Amygdala (tissue), 56 donors: ENCODE measurements at regions not wholly inside any gene's neighbourhood (a gene's known extent, or its start where the extent isn't known, plus 50 kb on each side); places are given as distances from the start of the nearest gene placed in this dataset.
"Not testable (repeated sequence)": the region's sequence is repeated elsewhere in the genome, so short reads cannot be mapped to it uniquely, and the experiment has no call there.

Experiments used
- DNase-seq, 56 donors: peaks; one replicate each; lab custom pipeline; 2025; lab: John Stamatoyannopoulos, UW

DNA sequence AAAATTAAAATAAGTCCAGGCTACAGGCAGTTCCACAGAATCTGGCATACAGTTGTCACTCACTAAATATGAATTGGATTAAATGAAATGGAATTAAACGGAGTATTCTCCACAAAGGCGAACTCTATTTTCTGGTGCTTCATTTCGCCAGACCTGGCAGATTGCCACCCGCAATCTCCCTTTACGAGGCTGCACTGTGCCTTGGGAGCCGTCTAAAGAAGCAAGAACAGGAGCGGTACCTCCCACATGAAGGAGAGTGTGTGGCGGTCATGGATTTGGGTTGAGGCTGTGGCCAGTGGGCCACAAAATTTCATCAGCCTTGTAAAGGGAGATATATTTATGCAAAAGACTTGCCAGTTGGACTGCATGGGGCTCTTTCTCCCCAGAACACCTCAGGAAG lies 151.0 kb downstream of the OSR1 start:
- no peak for DNase-seq

DNA sequence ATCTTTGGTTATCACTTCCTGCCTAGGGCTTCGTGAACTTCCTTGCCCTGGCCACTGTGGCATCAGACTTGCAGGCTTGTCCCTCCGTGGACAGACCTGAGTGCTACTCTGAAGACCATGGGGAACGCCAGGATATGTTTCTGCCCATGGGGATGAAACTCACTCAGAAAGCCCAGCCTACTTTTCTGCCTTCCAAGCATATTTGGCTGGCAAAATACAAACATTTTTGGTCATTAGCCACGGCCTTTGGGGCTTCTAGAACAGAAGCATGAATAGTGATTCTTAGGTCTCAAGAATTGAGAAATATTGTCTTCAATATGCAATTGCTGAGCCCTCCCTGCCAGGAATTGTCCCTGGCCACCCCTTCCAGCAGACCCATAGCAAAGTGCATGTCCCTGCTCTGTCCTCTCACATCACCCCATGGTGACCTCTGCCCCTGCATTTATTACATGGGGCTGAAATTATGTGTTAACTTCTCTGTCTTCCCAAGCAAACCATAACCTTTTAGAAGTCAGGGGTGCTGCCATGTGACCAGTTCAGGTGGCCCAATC lies 152.4 kb downstream of the OSR1 start:
- DNase-seq, result no peak

DNA sequence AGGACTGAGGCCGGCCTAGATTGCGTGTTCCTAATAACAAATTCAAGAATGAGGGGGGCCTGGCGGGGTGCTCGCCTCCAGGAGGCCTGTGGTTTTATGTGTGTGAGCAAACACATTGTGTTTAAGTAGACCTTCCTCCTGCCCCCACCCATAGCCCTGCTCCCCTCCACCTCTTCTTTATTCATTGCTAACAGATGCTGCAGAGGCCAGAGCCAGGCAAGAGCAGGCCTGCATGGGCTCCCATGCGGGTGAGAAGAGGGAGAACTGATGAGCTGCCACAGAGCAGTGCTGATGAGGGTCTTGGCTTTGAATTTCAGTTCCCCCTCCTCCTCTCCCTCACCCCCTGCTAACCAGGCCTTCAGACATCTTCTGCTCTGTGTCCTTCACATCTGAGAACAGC lies 154.6 kb downstream of the OSR1 start:
- no peak for DNase-seq

DNA sequence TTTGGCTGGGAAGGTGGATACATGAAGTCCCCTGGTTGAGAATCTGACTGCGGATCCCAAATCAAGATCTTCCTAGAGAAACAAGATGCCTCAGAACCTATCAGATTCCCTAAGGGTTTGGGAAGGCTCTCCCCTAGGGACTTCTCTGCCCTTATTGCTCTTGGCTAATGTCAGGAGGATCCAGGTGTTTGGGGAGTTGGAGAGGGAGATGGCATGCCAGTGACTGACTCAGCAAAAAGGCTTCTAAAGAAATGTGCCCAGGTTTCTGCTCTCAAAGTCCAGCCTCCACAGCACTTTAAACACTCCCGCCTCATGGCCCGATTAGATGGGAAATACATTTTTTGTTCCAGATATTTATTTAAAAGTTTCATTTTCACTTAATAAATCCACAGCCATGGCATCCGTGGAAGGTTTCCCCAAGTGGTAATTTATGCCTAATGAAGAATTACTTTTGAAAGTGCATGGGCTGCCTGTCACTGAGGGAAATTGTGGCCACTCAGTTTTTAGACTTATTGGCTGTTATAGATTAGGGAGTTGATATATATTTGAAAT lies 156.4 kb downstream of the OSR1 start:
- DNase-seq, result no peak

DNA sequence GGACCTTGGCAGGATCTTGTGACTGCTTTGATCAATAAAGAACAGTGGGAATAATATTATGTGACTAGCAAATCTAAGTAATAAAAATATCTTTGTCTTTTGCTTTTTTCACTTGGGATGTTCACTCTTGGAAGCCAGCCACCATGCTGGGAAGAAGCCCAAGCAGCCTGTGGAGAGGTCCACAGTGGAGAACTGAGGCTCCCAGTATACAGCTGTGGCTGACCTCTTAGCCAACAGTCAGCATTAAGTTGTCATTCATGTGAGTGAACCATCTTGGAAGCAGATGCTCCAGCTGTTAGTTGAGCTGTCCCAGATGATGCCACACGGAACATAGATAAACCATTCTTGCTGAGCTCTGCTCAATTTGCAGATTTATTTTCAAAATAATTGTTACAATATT lies 160.0 kb downstream of the OSR1 start:
- DNase-seq, result peak in 7 of 56 donors; percentile 4 to 29 (median 12)

DNA sequence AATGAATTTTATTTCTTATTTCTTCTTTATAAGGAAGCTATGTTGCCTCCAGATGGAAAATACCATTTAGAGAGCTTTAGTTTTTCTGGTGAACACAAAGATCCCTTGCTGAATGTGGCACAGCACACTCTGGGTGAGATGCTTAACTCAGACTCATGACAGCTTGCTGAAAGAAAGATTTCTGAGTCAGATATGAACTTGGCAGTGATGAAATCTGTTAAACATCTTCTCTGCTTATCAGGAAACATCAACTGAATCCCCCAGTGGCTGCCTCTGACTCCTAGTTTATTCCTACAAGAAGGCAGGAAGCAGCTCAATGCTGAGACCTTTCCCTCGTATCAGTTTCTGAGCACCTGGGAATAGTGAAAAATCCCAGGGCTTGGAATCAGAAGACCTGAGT lies 162.8 kb downstream of the OSR1 start:
- no peak for DNase-seq

DNA sequence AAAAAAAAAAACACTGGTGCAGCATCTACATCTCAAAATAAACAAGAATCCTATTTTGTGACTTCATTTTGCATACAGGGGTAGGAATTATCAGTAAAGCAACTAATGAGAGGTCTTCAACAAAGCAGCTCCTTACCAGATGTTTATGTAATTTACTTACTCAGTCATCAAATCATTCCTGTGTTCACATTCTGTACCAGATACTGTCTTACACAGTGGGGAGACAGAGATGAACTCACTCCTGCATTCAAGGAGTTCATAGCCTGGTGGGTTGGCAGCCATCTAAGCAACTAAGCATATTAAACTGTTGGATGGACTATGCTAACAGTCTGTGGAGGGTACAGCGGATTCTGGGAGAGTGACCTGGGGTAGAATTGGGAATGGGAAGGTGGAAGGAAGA lies 169.0 kb downstream of the OSR1 start:
- no peak for DNase-seq

DNA sequence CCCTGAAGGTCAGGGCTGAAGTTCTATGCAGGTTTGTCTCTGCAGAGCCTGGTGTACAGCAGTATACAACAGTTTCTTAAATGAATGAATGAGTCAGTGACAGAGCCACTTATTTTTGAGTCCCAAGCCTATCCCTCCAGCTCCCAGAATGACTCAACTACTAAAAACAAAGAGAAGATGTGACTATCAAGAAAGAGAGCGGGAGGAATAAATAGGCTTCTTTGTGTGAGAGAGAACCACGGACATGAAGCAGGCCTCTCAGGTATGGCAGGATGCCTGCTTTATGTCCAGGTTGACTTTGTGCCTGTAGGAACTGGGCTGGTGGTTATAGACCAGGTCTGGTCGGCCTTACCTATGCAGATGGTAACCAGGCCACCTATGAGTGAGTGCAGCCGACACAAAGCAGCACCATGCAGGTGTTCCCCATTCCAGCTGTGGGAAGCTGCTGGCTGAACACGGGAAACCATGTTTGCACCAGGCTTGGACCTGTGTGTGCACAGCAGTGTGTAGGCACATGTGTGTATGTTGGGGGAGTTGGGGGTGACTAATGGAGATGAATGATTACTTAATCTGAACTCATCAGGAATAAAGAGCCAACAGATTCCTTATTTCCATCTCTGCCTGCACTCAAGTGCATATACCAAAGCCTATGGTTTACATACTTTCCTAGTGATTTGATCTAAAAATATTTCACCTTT lies 171.0 kb downstream of the OSR1 start:
- DNase-seq, result no peak

DNA sequence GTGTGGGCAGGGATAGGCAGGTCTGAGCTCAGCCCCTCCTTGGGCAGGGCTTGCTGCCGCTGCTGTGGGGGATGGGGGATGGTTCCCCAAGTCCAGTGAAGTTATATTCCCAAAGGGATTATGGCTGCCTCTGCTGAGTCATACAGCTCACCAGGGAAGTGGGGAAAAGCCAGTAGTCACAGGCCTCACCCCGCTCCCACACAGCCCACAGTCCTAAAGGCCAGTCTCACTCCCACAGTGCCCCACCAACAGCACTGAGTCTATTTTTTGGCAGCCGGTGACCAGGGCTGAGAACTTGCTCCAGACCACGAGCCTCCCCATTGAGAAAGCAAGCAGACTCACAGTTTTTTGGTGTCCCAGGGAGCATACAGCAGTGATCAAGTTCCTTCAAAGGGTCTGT lies 173.3 kb downstream of the OSR1 start:
- DNase-seq, result no peak

DNA sequence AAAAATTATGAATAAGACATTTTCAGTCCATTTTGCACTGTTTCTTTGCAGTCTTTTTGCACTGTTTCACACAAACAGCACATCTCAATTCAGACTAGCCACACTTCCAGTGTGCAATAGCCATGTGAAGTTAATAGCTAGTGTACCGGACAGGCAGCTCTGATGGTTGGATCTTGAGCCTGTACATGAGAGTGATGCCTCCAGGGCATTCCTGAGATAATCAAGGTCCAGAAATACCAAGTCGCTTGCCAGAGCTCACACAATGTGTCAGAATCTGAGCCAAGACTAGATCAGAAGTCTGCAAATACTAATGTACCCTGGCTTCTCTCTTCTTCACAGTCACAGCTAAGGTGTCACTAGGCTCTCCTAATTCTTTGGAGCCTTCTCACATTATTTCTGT lies 180.2 kb downstream of the OSR1 start:
- no peak for DNase-seq

DNA sequence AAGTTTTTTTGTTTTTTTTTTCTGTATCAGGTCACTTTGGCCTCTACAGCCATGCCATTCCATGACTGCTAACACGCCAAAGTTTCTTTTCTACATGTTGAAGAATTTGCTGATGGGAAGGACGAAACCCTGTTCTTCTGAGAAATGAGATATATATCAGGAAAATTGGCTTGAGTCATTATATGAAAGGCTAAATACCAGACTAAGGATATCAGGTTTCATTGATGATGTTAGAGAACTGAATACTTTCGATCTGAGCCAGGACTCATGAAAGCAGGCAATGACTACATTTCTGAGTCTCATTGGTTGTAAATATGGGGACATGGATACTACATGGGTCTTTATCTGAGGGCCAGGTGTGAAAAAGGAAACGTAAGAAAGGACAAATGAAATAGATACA lies 181.4 kb downstream of the OSR1 start:
- DNase-seq, result no peak

DNA sequence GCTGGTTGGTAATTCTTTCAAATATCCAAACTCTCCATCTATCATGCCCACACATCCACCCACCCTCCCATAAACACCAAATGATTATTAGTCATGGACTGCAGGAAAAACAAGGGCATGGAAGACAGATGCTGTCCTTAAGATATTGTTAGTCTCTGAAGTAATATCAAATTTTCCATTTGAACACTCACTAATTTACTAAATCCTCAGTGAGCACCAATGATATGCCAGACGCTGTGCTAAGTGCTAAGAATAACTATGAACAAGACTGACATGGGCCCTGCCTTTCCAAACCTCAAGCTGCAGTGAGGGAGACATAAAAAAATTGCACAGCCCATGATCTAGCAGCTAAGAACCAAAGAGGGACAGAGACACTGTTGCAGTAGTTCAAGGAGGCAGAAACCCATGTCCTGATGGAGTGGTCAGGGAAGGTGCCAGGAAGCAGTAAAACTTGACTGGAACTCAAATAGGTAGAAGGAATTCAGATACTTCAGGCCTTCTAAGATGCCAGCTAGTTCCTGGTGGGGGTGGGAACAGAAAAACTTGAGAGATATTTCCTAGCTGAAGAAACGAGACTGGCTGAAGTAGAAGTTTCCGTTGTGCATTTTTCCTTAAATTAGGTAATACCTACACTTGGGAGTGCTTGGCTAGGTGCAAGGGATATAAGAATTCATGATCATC lies 182.1 kb downstream of the OSR1 start:
- peak in 1 of 56 donors; percentile 19 for DNase-seq

DNA sequence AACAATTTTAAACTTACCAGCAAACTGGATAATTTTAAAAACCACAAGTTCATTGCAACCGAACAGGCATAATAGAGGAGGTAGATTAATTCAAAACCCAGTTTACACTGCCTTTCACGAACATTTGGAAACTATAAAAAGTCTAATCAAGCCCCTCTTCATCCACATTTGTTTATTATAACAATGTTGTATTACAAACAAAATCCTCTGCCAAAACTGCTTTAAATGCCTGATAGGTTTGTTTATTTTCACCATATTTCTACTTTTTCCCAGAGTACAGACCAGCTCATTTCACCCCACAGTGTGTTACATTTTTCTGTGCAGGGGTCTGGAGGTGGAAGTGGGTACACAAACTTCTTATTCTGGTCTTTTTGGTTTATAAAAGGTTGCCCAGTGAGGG lies 184.2 kb downstream of the OSR1 start:
- DNase-seq, result no peak

DNA sequence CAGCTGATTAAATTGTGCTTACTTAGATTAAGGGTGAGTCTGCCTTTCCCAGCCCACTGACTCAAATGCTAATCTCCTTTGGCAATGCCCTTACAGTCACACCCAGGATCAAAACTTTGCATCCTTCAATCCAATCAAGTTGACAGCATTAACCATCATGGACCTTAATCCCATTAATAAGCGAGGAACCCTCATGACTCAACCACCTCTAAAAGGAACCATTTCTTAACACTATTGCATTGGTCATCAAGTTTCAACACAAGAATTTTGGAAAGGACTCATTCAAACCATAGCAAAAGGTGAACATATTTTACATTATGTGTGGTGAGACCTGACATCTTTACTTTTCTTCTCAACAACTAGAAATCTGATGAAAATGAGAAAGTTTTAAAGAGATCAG lies 187.0 kb downstream of the OSR1 start:
- DNase-seq, result no peak

DNA sequence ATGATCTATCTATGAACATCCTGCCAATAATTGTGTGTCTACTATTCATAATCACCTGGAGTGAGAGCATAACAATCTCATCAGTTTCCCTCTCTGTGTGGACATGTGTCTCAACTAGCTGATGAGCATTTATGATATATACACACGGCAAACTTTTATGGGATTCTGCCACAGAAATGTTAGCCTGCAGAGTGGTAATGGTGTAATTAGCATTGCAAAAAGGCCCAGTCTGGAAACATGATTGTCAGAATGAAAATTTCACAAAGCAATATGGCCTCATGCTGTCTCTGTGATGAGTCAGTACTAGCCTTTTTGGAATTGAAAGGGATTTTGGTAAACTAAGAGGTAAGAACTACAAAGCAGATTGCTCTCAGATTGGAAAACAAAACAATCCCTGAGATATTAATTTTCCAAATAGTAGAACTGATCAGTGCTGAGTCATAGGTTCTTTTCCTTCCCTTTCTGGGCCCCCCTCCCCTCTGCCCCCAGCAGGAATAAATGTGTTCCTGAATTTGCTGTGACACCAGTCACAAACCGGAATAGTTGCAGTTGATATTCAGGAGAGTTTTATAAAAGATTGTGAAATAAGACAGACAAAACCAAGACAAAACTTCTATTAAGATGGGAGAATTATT lies 189.2 kb downstream of the OSR1 start:
- no peak for DNase-seq

DNA sequence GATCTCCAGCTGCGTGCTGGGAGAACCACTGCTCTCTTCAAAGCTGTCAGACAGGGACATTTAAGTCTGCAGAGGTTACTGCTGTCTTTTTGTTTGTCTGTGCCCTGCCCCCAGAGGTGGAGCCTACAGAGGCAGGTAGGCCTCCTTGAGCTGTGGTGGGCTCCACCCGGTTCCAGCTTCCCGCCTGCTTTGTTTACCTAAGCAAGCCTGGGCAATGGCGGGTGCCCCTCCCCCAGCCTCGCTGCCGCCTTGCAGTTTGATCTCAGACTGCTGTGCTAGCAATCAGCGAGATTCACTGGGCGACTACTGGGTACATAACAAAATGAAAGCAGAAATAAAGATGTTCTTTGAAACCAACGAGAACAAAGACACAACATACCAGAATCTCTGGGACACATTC lies 194.3 kb downstream of the OSR1 start:
- not testable (repeated sequence) for DNase-seq

DNA sequence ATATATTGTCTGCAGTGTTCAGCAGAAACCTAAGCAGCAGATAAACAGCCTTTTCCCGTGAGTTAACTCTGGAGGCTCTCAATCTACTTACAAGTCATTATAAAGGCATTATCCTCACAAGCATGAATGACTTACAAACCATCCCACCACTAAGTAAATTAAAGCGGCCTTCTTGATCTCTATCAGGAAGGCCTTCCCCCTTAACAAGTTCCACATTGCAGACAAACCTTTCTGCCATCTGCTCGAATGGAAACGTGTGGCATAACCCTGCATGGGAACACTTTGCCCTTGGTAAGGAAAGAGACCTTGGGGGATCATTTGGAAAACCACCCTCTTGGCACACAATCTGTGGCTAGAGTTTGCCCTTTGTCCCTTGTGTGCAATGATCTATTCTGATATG lies 199.5 kb downstream of the OSR1 start:
- DNase-seq, result no peak

DNA sequence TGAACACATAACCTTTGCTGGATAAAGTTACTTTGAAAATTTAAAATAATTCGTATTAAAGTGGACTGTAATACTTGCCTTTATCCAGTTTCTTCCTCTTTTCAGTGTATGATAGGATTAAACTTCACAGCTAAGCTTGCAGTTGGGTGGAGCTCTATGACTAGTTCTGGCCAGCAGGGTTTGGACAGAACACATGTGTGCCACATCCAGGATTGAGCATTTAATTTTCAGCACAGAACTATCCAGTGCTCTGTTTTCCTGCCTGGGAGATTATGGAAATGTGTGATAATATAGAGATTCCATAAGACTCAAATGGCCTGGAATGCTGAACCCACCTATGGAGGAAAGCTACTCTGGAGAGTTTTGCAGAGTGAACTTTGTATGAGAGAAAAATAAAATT lies 200.2 kb downstream of the OSR1 start:
- no peak for DNase-seq

DNA sequence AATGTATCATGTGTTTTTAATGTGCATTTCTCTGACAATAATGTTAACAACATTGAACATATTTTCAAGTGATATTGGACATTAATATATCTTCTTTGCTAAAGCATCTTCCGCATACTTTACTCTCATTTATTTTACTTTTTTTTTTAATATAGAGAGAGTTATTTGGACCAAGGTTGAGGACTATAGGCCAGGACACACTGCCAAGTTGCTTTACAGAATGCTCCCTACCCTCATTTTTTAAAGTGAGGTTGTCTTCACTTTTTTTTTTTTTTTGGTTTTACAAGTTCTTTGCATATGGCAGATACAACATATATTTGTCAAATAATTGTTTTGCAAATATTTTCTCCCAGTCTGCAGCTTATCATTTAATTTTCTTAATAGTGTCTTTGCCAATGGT lies 201.8 kb downstream of the OSR1 start:
- DNase-seq, result no peak

DNA sequence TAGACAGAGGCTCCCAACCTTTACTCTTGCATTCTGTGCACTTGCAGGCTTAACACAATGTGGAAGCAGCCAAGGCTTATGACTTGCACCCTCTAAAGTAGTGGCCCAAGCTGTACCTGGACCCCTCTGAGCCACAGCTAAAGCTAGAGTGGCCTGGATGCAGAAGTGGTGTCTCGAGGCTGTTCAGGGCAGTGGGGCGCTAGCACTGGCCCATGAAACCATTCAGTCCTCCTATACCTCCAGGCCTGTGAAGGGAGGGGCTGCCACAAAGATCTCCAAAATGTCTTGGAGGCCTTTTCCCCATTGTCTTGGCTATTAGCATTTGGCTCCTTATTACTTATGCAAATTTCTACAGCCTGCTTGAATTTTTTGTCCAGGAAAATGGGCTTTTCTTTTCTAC lies 207.7 kb downstream of the OSR1 start:
- DNase-seq, result no peak

DNA sequence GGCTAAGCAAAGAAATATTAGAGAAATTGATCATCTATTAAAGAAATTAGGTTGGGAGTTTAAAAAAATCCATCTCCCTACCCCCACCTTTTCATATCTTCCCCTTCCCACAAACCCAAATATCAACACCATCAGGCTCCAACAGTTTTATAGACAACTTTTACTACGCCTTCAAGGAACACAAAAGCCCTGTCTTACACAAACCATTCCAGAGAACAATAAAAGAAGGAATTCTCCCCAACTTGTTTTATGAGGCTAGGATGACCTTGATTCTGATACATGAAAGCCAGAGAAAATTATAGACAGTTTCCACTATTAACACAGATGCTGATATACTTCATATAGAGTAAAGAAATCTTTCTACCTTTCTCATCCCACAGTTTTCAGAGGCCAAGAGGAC lies 211.6 kb downstream of the OSR1 start:
- DNase-seq, result no peak
